Effector CD4-positive, alpha-beta T cell (primary cell): ENCODE measurements at regions not wholly inside any gene's neighbourhood (a gene's known extent, or its start where the extent isn't known, plus 50 kb on each side); places are given as distances from the start of the nearest gene placed in this dataset.
"Not testable (repeated sequence)": the region's sequence is repeated elsewhere in the genome, so short reads cannot be mapped to it uniquely, and the experiment has no call there.

Experiments used
- DNase-seq: peaks from one replicate; pipeline ENCODE4 v3.0.0-alpha.2; 2020

DNA sequence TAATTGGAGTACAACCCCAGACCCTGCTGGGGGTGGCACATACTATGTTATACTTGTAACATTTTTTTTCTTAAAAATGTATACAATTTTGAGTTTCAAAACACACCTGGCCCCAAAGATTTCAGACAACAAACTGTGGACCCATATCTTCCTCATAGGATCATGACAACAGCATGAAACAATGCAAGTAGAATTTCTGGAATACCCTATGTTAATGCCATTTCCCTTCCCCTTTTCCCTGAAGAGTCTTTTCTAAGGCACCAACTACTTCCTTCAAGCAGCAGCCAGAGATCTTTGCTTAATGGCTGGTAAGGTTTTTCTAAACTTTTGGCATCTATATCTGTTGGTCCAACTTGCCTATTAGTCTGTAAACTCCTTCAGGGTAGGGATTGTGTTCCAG lies 99.9 kb upstream of the SERBP1 start:
- DNase-seq: no peak

DNA sequence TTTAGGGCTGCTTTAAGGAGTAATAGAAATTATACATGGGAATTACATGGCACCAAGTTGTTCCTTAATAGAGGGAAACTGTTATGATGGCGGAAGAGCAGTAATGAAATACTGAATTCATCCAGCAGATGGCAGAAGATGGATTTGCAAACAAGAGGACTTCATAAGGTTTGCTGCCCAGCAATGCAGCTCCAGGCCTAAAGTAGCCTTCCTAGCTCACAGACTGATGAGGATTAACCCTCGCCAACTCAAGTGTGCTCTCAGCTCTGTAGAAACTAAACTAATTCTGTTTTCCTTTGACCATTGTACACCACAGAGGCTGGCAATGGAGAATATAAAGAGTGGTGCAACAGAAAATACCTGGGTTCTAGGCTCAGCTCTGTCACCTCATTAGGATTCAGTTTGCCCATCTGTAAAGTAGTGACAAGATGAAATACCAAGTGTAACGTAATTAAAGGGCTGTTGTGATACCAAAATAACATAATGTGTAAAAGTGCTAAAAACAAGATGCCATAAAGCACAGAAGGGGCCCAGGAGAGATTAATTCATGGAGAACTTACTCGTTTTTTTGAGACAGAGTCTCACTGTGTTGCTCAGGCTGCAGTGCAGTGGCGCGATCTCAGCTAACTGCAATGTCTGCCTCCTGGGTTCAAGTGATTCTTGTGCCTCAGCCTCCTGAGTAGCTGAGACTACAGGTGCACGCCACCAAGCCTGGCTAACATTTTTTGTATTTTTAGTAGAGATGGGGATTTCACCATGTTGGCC lies 102.4 kb upstream of the SERBP1 start:
- no peak for DNase-seq

GRCh38 chr1:67534627-67535065 lies 104.4 kb upstream of the SERBP1 start:
- DNase-seq: no peak

DNA sequence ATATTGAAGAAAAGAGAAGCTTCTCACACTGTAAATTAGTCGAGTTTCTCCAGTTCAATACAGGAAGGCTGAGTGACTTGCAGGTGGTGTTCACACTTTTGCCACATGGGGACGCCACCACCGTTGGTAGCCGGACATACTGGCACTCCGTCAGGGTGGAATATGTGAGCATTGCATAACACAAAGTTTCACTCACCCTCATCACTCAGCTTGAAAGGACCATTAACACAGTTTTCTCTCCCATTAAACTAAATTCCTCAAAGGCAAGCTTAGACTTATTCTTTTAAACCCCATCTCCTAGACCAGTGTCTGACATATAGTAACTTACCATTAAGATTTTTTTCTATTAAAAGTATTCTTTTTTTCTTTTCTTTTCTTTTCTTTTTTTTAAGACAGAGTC lies 105.3 kb upstream of the SERBP1 start:
- no peak for DNase-seq

- no peak for DNase-seq
Measured at GRCh38 chr1:67536957-67537666, 106.9 kb upstream of the SERBP1 start.

DNA sequence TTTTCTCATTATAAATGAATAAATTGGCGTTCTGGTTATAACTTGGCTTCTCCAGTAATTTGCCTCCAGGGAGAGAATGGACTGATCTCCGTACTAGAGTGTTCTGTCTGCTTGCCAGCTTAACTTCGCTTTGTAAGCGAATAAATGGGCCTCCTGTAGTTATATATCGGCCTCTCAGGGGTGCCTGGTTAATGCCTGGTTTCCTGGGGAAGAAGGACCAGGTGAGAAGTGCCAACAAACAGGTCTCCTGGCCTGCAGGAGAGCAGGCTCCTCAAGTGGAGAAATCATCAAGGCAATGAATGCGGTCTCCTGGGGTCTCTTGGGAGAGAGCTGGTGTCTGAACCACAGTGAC lies 107.4 kb upstream of the SERBP1 start:
- no peak for DNase-seq

DNA sequence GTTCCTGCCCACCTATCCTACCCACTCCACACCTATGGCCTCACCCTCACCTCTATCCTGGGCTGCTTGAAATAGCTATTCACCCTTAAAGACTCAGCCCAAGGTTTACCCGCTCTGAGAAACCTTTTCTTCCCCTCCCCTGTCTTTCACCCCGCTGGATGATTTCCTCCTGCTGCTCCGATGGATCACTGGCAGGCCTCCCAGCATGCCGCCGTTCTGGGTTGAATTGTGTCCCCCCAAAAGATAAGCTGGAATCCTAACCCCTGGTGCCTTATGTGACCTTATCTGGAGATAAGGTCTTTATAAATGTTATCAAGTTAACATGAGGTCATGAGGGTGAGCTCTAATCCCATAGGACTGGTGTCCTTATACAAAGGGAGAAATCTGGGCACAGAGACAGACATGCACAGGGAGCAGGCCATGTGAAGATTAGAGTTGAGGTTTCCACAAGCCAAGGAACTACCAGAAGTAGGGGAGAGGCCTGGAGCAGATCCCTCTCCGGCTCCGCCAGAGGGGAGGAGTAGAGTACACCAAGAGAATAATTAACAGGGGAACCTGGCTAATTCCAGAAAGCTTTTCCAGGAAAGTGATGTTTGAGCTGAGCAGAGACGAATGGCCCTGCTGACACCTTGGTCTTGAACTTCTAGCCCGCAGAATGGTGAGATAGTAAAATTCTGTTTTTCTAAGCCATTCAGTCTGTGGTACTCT lies 110.0 kb upstream of the SERBP1 start:
- DNase-seq: no peak

DNA sequence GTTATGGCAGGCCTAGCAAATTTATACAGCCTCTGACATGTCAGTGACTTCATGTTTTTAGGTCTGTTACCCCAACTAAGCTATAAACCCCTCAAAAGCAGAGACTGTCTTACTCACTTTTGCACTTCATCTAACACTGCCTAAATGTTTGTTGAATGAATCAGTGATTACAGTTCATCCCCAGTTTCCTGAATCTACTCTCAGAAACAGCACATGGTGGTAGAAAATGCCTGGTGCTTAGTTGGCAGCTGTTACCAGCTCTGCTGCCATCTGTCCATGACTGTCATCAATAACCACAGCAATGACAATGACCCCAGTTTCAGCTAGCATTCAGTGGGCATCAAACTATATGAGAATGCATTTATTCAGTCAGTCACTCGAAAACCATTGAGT lies 110.5 kb upstream of the SERBP1 start:
- no peak for DNase-seq

DNA sequence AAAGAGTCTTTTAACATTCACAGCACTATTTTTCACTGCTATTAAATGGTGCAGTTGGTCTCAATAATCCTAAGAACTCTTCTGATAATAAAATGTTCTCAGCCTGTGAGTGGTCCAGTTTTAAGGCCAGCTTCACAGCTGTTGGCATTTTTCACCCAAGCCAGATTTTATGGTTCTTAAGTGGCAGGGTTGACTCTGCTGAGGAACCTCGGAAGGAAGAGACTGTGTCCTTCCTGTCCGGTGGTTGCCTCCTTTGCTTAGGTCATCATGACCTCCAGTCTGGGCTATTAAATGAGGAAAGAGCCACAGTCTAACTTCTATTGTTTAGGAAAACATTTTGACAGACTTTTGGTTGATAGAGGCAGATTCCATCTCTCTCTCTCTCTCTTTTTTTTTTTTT lies 112.5 kb upstream of the SERBP1 start:
- DNase-seq: no peak

- DNase-seq: no peak
Measured at GRCh38 chr1:67544921-67545320, 114.7 kb upstream of the SERBP1 start.

- DNase-seq: no peak
Measured at GRCh38 chr1:67545364-67545763, 115.2 kb upstream of the SERBP1 start.

- no peak for DNase-seq
Measured at GRCh38 chr1:67551375-67551774, 121.2 kb upstream of the SERBP1 start.

DNA sequence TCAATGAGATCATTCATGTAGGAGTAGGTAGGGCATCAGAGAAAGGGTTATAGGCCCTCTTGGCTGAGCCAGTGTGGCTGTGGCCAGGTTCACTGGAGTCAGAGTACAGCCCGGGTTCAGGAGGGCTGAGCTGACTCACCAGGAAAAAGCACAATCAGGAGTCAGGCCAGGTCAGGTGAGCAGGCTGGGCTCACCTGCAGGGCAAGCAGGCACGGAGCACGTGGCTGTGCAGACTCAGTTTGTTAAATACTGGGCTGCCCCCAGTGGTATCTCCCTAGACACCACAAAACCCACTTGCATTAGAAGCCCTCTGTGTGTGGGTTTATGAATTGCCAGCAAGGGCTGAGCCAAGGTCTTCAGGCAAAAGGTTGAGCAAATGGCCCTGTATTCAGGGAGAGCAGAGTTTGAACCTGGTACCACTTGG lies 122.1 kb upstream of the SERBP1 start:
- no peak for DNase-seq

- not testable (repeated sequence) for DNase-seq
Measured at GRCh38 chr1:67554204-67554603, 124.0 kb upstream of the SERBP1 start.

- DNase-seq: no peak
Measured at GRCh38 chr1:67555461-67556296, 125.5 kb upstream of the SERBP1 start.

GRCh38 chr1:67556297-67556900 lies 126.2 kb upstream of the SERBP1 start:
- DNase-seq: no peak

DNA sequence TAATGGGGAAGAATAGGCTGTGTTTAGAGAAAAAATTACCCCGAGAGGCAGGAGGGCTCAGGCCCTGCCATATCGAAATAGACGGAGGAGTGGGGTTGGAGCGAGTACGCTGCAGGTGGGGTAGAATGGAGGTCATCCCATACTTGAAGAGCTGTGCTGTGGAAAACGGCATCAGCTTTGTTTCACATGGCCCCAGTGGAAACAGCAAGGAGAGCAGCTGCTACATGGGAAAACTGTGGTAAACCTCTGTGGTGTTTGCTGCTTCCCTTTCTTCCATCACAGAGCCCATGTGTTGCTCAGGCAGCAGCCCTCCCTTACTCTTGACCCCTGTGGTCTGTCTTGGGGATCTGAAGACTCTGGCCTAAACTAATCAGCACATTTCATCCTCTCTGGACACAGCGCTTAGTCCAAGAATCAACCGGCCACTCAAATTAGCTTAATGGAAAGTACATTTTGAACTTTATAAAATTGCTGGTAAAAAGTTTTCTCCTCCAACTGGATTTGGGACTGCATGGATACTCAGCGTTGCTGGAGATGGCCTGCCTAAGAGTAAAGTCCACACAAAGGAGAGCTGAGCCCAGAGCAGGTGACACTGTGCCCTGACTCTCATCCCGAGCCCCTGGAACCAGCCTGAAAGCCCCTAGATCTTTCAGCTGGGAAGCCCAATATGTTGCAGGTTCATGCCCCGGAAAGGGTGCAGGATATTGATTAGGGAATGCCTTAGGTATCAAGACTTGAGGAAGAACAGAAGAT lies 127.1 kb upstream of the GADD45A start:
- DNase-seq: no peak

DNA sequence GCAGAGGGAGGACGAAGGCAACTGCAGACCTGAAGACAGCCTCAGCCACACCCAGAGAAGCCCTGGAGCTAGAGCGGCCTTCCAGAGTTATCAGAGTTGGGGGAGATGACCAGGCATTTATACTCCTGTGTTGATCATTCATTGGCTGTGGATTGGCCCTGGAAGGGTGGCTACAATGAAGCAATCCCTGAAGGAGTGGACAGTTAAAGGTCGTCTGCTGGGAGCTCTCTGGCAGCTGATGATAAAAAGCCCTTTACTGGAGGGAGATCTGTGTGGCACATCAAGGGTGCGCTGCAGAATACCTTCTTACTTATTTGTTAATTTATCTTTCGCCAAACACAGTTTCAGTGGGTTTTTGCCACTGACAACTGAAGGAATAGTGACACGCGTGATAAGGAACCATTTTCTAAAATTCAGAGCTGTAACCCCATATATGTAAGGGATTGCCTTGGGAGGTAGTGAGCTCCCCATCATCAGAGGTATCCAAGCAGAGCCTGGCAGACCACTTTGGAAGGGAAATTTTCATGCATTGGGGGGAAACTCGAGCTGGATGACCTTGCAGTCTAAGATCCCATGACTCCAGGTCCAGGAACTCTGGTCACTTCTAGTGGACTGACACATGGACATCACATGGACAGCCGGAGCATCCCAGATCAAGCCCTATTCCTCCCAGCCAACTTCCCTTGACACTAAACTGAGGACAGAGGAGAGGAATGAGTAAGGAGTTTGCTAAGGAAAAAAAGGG lies 126.4 kb upstream of the GADD45A start:
- no peak for DNase-seq

DNA sequence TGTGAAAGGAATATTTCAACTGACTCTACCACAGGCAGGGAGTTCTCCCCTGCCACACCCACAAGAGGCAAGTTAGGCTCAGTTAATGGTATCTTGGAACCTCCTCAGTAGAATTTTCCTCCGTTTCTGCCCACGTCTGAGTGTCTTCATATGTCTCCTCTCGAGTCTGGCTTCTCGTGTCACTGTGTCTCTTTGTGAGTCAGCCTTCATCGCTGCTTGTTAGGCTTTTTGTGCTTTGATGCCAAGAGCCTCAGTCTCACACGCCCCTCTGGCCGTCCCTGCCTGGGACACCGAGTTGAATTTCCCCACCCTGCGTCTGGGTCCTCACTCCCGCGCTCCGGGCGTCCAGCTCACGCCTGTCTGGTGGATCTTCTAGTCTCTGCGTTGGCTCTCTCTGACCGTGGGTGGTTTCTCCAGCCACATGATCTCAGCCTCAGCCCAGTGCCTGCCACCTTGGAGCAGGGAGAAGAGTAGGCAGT lies 125.7 kb upstream of the GADD45A start:
- DNase-seq: no peak

GRCh38 chr1:67560580-67561255 lies 124.3 kb upstream of the GADD45A start:
- DNase-seq: no peak
